Lower lobe of right lung (tissue), 2 donors: ENCODE measurements at regions not wholly inside any gene's neighbourhood (a gene's known extent, or its start where the extent isn't known, plus 50 kb on each side); places are given as distances from the start of the nearest gene placed in this dataset.

Source experiments
- ATAC-seq, 2 donors: fragments of 200-7000 bp; cut with Tn5 transposase; one replicate each; pipeline ENCODE4 v1.9.1; 2020 to 2022; ENCODE audit warnings: mild to moderate bottlenecking in 2 of 2, moderate library complexity in 2 of 2
- DNase-seq: peaks from one replicate; pipeline ENCODE4 v3.0.0-alpha.2; 2020
- H3K27ac ChIP-seq: fragments of 200-600 bp; one replicate; pipeline ENCODE4 v1.8.0; 2022
- H3K27me3 ChIP-seq: fragments of 200-600 bp; one replicate; pipeline ENCODE4 v1.8.0; 2022; ENCODE audit warnings: low read depth
- H3K36me3 ChIP-seq: fragments of 200-600 bp; one replicate; pipeline ENCODE4 v1.8.0; 2022; ENCODE audit warnings: mild to moderate bottlenecking
- H3K4me1 ChIP-seq: fragments of 200-600 bp; one replicate; pipeline ENCODE4 v1.8.0; 2022
- H3K4me3 ChIP-seq: fragments of 200-600 bp; one replicate; pipeline ENCODE4 v1.8.0; 2022; ENCODE audit warnings: mild to moderate bottlenecking
- H3K9me3 ChIP-seq: fragments of 200-600 bp; one replicate; pipeline ENCODE4 v1.8.0; 2022
- intact Hi-C: fragments of 100-400 bp; cut with DNase I; formaldehyde crosslinking; loops from one replicate; pipeline ENCODE4 v1.11.0; 2022
- TF ChIP-seq, protein P1 (sequence below): fragments of 200-600 bp; IDR thresholded peaks from one replicate; pipeline ENCODE4 v1.8.0; 2022; ENCODE audit warnings: antibody characterized with exemption, mild to moderate bottlenecking
- donor health status: DM: no; HTN: yes; CAD: no; lungs with severe emphysema.

DNA sequence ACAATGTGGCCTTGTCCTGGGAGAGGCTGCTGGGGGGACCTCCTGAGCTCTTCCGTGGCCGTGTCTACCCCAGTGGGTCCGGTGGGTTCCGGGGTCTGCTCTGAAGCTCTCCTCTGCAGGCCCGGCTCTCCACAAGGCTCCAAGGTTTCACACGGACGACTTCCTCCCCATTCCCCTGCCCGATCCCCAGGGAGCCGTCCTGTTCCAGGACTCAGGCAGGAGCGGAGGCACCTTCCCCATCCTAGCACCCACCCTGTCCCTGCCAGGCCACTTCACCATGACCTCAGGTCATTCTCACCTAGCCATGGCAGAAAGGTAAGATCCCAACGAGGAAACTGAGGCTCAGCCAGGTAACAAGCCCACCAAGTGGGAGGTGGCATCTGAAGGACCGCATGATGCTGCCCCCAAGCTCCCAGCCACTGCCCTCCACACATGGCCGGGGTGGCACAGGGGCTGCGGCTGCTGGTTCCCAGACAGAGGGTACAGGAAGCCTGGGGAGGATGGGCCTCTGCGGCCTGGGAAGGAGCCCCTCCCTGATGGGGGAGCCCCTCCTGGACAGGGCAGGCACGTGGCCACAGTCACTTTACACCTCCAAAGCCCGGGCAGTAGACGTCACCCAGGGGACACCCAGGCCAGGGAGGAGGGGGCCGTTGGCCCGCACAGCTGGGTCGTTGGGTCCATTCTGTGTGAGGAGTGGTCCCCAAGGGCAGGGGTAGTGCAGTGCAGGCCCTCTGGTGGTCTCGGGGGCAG, 274.0 kb downstream of the NDUFA10 start:
- Histone ChIP-seq H3K4me3 (no peak overlapping the region), H3K36me3 (no peaks in the 10 kb centered on the region), H3K4me1 (peaks cover 12% of the 10 kb centered on the region), H3K27me3 (no peaks in the 10 kb centered on the region), H3K9me3 (no peaks in the 10 kb centered on the region), H3K27ac (no peak overlapping the region)
- intact Hi-C loops = no loop called here
- TF ChIP-seq, protein P1, sequence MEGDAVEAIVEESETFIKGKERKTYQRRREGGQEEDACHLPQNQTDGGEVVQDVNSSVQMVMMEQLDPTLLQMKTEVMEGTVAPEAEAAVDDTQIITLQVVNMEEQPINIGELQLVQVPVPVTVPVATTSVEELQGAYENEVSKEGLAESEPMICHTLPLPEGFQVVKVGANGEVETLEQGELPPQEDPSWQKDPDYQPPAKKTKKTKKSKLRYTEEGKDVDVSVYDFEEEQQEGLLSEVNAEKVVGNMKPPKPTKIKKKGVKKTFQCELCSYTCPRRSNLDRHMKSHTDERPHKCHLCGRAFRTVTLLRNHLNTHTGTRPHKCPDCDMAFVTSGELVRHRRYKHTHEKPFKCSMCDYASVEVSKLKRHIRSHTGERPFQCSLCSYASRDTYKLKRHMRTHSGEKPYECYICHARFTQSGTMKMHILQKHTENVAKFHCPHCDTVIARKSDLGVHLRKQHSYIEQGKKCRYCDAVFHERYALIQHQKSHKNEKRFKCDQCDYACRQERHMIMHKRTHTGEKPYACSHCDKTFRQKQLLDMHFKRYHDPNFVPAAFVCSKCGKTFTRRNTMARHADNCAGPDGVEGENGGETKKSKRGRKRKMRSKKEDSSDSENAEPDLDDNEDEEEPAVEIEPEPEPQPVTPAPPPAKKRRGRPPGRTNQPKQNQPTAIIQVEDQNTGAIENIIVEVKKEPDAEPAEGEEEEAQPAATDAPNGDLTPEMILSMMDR = no peak
- ATAC-seq (no peak), DNase-seq (no peak)

DNA sequence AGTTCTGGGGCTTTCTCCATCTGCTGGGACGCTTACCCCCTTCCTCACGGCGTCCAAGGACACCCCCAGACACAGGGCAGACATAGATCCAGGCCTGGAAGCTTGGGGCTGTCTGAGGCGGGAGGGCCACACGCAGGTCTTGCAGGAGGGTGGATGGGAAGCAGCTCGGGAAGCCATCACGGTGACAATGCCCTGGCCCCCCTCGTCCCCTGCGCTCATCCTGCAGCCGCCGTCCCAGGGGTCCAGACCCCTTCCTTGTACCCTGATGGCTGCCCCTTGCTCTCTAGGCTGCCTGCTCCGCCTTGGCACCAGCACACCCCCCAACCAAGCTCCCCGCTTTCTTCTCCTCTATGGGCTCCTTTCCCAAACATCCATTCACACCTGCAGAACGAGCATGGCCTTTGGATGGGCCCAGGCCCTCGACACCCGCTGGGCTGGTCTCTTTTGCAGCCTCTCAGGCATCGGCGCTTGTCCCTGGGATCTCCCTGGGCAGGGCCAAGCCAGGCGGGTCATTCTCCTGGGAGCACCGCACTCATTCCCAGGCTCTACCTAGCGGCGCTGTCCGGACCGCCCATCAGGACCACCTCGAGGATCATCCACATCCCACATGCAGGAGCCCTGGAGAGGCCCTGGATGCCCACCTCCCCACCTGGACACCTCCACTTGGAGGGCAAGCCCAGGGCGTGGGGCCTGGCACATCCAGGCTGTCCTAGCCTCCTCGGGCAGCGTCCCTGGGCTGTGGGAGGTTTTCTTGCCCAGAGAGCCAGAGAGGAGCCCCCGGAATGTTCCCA, 274.9 kb downstream of the NDUFA10 start:
- H3K36me3 ChIP-seq = no peaks in the 10 kb centered on the region
- ATAC-seq (no peak), DNase-seq (no peak)
- no peak overlapping the region for H3K4me3 ChIP-seq
- peaks cover 12% of the 10 kb centered on the region for H3K4me1 ChIP-seq
- no peaks in the 10 kb centered on the region for H3K9me3 ChIP-seq
- H3K27ac ChIP-seq = no peak overlapping the region
- TF ChIP-seq, protein P1 = no peak
- no peaks in the 10 kb centered on the region for H3K27me3 ChIP-seq
- intact Hi-C loops = no loop called here

DNA sequence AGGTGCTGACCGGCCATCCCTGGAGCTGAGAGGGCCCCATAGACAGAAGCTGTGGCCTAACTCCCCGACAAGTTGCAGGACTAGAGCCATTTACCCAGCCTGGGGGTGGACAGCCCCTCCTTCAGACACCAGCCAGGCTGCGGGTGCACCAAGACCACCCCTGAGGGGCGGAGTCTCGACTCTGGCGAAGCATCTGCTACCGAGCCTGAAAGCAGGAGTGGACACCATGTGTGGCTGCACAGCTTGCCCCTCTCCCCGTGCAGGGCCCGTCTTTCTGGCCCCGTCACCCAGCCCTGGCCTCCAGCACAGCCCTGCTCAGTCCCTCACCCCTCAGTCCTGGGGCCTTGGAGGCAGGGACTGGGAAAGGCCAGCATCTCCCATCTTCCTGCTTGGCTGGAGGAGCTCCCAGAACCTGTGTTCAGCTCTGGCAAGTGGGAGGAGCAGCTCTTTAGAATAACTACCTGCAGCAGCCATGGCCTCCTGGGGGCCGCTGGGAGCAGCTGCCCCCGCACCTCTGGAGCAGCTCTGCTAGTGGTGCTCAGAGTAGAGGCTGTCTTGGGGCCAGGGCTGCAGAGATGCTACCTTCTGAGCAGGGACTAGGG, 275.8 kb downstream of the NDUFA10 start:
- H3K4me1 ChIP-seq = peaks cover 12% of the 10 kb centered on the region

DNA sequence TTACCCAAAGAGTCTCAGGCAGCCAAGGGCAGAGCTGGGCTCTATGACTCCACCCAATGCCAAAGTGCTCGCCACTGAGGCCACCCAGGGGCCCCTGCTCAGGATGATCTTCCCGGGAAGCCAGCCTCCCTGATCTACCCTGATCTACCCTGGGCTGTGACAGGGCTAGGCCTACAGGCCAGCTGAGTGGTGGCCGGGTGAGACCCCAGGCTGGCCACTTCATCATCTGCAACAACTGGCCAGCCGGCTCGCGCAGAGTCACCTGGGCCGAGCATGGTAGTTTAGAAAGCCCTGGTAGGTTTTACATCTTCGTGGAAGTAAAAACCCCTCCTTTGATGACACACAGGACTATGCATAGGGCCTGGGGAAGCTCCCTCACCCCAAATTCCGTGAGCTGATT, 276.3 kb downstream of the NDUFA10 start:
- H3K36me3 ChIP-seq = no peaks in the 10 kb centered on the region
- H3K4me3 ChIP-seq = no peak overlapping the region
- peaks cover 12% of the 10 kb centered on the region for H3K4me1 ChIP-seq
- TF ChIP-seq, protein P1 = no peak
- H3K27me3 ChIP-seq = no peaks in the 10 kb centered on the region
- DNase-seq = no peak
- no peak for ATAC-seq
- no peak overlapping the region for H3K27ac ChIP-seq
- no peaks in the 10 kb centered on the region for H3K9me3 ChIP-seq
- intact Hi-C loops = no loop called here

More for the DNA sequence above, 275.8 kb downstream of the NDUFA10 start:
- Histone ChIP-seq H3K9me3 (no peaks in the 10 kb centered on the region), H3K27me3 (no peaks in the 10 kb centered on the region), H3K27ac (no peak overlapping the region), H3K4me3 (no peak overlapping the region), H3K36me3 (no peaks in the 10 kb centered on the region)
- intact Hi-C loops = no loop called here
- TF ChIP-seq, protein P1 = no peak
- no peak for DNase-seq
- ATAC-seq = no peak

DNA sequence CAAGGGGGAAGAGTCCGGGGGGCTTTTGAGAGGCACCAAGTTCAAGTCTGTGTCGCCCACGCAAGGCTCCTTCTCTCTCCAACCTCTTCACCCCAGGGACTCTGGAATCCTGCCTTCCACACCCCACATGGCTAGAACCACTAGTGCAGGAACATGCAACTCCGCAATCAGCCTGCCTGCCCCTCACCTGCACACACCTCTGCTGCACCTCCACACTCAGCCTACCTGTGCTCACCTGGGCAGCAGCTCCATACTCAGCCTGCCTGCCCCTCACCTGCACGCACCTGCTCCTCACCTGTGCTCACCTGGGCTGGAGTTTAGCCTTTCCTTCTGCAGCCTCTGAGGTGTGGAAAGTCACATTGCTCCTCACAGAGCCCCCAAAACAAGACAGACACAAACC, 277.4 kb downstream of the NDUFA10 start:
- Histone ChIP-seq H3K36me3 (no peaks in the 10 kb centered on the region), H3K4me3 (no peak overlapping the region), H3K9me3 (no peaks in the 10 kb centered on the region), H3K27me3 (no peaks in the 10 kb centered on the region), H3K4me1 (peaks cover 12% of the 10 kb centered on the region), H3K27ac (no peak overlapping the region)
- DNase-seq (no peak), ATAC-seq (no peak)
- TF ChIP-seq, protein P1 = no peak
- intact Hi-C loops = no loop called here
